HEK293T (cell line): ENCODE measurements at regions not wholly inside any gene's neighbourhood (a gene's known extent, or its start where the extent isn't known, plus 50 kb on each side); places are given as distances from the start of the nearest gene placed in this dataset.

Experiments
- BHLHE40 ChIP-seq: fragments of 450-650 bp; IDR thresholded peaks from 2 replicates; pipeline ENCODE4 v1.6.1; 2016; ENCODE audit warnings: mild to moderate bottlenecking, moderate library complexity, borderline replicate concordance
- CTBP1 ChIP-seq: fragments of 450-650 bp; IDR thresholded peaks from 2 replicates; pipeline ENCODE4 v1.6.1; 2016; ENCODE audit warnings: borderline replicate concordance
- FOXA1 ChIP-seq: fragments of 450-650 bp; IDR thresholded peaks from 2 replicates; pipeline ENCODE4 v1.6.1; 2016; ENCODE audit warnings: mild to moderate bottlenecking
- FOXK2 ChIP-seq: fragments of 450-650 bp; IDR thresholded peaks from 2 replicates; pipeline ENCODE4 v1.6.1; 2016; ENCODE audit warnings: mild to moderate bottlenecking
- ZNF384 ChIP-seq: fragments of 450-650 bp; IDR thresholded peaks from 2 replicates; pipeline ENCODE4 v1.6.1; 2016

GRCh38 chr2:194452504-194452903 is 1204.5 kb upstream of the SLC39A10 start:
- TF ChIP-seq BHLHE40 (no peak), ZNF384 (no peak), FOXK2 (no peak), FOXA1 (no peak), CTBP1 (no peak)
